ENCODE measurements at regions not wholly inside any gene's neighbourhood (a gene's known extent, or its start where the extent isn't known, plus 50 kb on each side); places are given as distances from the start of the nearest gene placed in this dataset.

GRCh38 chr7:46099076-46099475 lies 178.0 kb upstream of the IGFBP3 start:
- TF ChIP-seq CTCF (IDR thresholded peaks at IDR 0.05): no peak
- TF ChIP-seq POLR2A (IDR thresholded peaks at IDR 0.05): no peak

All from heart left ventricle (tissue), 13 donors.